Psoas muscle (tissue), 7 donors: ENCODE measurements at regions not wholly inside any gene's neighbourhood (a gene's known extent, or its start where the extent isn't known, plus 50 kb on each side); places are given as distances from the start of the nearest gene placed in this dataset.
"Not testable (repeated sequence)": the region's sequence is repeated elsewhere in the genome, so short reads cannot be mapped to it uniquely, and the experiment has no call there.

ENCODE experiments used
- ATAC-seq, 4 donors: fragments of 200-7000 bp; cut with Tn5 transposase; one replicate each; pipeline ENCODE4 v1.9.1; 2020; ENCODE audit warnings: moderate library complexity in 3 of 4, mild to moderate bottlenecking in 2 of 4
- DNase-seq, 2 donors: peaks; one replicate each; pipeline ENCODE4 v3.0.0-alpha.2; 2020
- H3K27ac ChIP-seq: fragments of 200-600 bp; one replicate; pipeline ENCODE4 v1.8.0; 2022
- H3K27me3 ChIP-seq, 3 donors: fragments of 200-600 bp in 1 of 3; one replicate each; pipeline versions ENCODE4 v1.6.1 to v1.8.0; 2013 to 2022; ENCODE audit warnings: low read length in 2 of 3, mild to moderate bottlenecking in 2 of 3, moderate library complexity in 1 of 3; ENCODE audit not compliant: insufficient read depth in 3 of 3
- H3K36me3 ChIP-seq, 2 donors: fragments of 200-600 bp in 1 of 2; one replicate each; pipeline versions ENCODE4 v1.6.1 to v1.8.0; 2013 to 2022; ENCODE audit warnings: low read depth in 1 of 2, mild to moderate bottlenecking in 1 of 2, moderate library complexity in 1 of 2; ENCODE audit not compliant: insufficient read depth in 1 of 2
- H3K4me1 ChIP-seq: fragments of 200-600 bp; one replicate; pipeline ENCODE4 v1.8.0; 2022
- H3K4me3 ChIP-seq: fragments of 200-600 bp; one replicate; pipeline ENCODE4 v1.8.0; 2022; ENCODE audit warnings: mild to moderate bottlenecking
- H3K9me3 ChIP-seq: fragments of 200-600 bp; one replicate; pipeline ENCODE4 v1.8.0; 2022
- CTCF ChIP-seq: fragments of 200-600 bp; IDR thresholded peaks from one replicate; pipeline ENCODE4 v1.8.0; 2022; ENCODE audit warnings: antibody characterized with exemption
- whole genome bisulfite sequencing, 3 donors: extraction: QIAGEN DNeasy Blood & Tissue Kit; methylation state at CpG; one replicate each; pipeline versions ENCODE4 v1.1.6 to v1.1.7; 2013; 5-methylcytosine and 5-hydroxymethylcytosine counted together
- intact Hi-C, 2 donors: fragments of 100-400 bp; cut with DNase I; formaldehyde crosslinking; loops; one replicate each; pipeline versions ENCODE4 v1.11.0 to v1.14.2; 2022
- donor health status: healthy with polysubstance abuse.
- donor health status: DM: no; HTN: no; CAD: no; lungs with moderate emphysema.
- donor health status: Bipolar disorder and iron deficiency.
- donor health status: healthy.
- donor health status: DM: yes; HTN: yes; CAD: no.
- donor health status: DM: no; HTN: no; CAD: no.
- donor health status: DM: yes; HTN: yes; CAD: no.

GRCh38 chr4:10803713-10804343, 119.3 kb upstream of the CLNK start:
- H3K27me3 ChIP-seq, result no peaks in the 10 kb centered on the region
- no peak overlapping the region for H3K27ac ChIP-seq
- no peak overlapping the region for H3K4me3 ChIP-seq
- intact Hi-C loops, result no loop called here
- no peaks in the 10 kb centered on the region for H3K4me1 ChIP-seq
- H3K9me3 ChIP-seq, result no peaks in the 10 kb centered on the region
- ATAC-seq, result no peak
- no peaks in the 10 kb centered on the region for H3K36me3 ChIP-seq
- no peak for TF ChIP-seq CTCF
- DNase-seq, result no peak
- WGBS, 3 donors, result 64 to 67% (median 67%) methylated on average over 4 of the region's 4 CpGs

- Histone ChIP-seq H3K4me1 (no peaks in the 10 kb centered on the region), H3K9me3 (no peaks in the 10 kb centered on the region), H3K27ac (no peak overlapping the region), H3K4me3 (no peak overlapping the region), H3K36me3 (no peaks in the 10 kb centered on the region), H3K27me3 (no peaks in the 10 kb centered on the region)
- DNase-seq, result no peak
- intact Hi-C loops, result no loop called here
- ATAC-seq, result no peak
- no peak for TF ChIP-seq CTCF
These were observed 102.8 kb upstream of the CLNK start for GRCh38 chr4:10787365-10787764.

GRCh38 chr4:10784621-10785020, 100.1 kb upstream of the CLNK start:
- no peak for ATAC-seq

GRCh38 chr4:10783351-10783750, 98.8 kb upstream of the CLNK start:
- Histone ChIP-seq H3K27me3 (no peaks in the 10 kb centered on the region), H3K4me1 (no peaks in the 10 kb centered on the region), H3K4me3 (no peak overlapping the region), H3K27ac (no peak overlapping the region), H3K9me3 (no peaks in the 10 kb centered on the region), H3K36me3 (no peaks in the 10 kb centered on the region)
- intact Hi-C loops, result no loop called here
- DNase-seq (no peak), ATAC-seq (no peak)
- WGBS, 3 donors, result 36 to 39% (median 38%) methylated on average over 3 of the region's 3 CpGs
- no peak for TF ChIP-seq CTCF

More at GRCh38 chr4:10784621-10785020, 100.1 kb upstream of the CLNK start:
- Histone ChIP-seq H3K27me3 (no peaks in the 10 kb centered on the region), H3K4me1 (no peaks in the 10 kb centered on the region), H3K9me3 (no peaks in the 10 kb centered on the region), H3K27ac (no peak overlapping the region), H3K4me3 (no peak overlapping the region), H3K36me3 (no peaks in the 10 kb centered on the region)
- intact Hi-C loops, result no loop called here
- TF ChIP-seq CTCF, result no peak
- DNase-seq, result no peak
- 81 to 98% (median 91%) methylated on average over 2 of the region's 2 CpGs for WGBS, 3 donors

GRCh38 chr4:10781805-10782204, 97.2 kb upstream of the CLNK start:
- H3K27ac ChIP-seq, result no peak overlapping the region
- TF ChIP-seq CTCF, result no peak
- no peaks in the 10 kb centered on the region for H3K27me3 ChIP-seq
- DNase-seq (no peak), ATAC-seq (no peak)
- H3K9me3 ChIP-seq, result no peaks in the 10 kb centered on the region
- no peaks in the 10 kb centered on the region for H3K36me3 ChIP-seq
- intact Hi-C loops, result no loop called here
- WGBS, 3 donors, result 84 to 86% (median 85%) methylated on average over 5 of the region's 5 CpGs
- no peaks in the 10 kb centered on the region for H3K4me1 ChIP-seq
- no peak overlapping the region for H3K4me3 ChIP-seq

GRCh38 chr4:10780803-10781202, 96.2 kb upstream of the CLNK start:
- ATAC-seq, result not testable (repeated sequence)

GRCh38 chr4:10775132-10775531, 90.6 kb upstream of the CLNK start:
- DNase-seq, H3K27me3 ChIP-seq, H3K4me3 ChIP-seq, ATAC-seq, H3K4me1 ChIP-seq, H3K36me3 ChIP-seq, H3K27ac ChIP-seq, H3K9me3 ChIP-seq, intact Hi-C loops: not testable (repeated sequence)
- 92 to 97% (median 96%) methylated on average over 2 to 4 of the region's 4 CpGs for WGBS, 3 donors

More at GRCh38 chr4:10780803-10781202, 96.2 kb upstream of the CLNK start:
- DNase-seq, H3K4me3 ChIP-seq, H3K27me3 ChIP-seq, H3K27ac ChIP-seq, H3K36me3 ChIP-seq, intact Hi-C loops, H3K4me1 ChIP-seq, H3K9me3 ChIP-seq: not testable (repeated sequence)
- WGBS, 3 donors, result 91 to 96% (median 95%) methylated on average over 13 of the region's 13 CpGs
